ENCODE measurements at regions not wholly inside any gene's neighbourhood (a gene's known extent, or its start where the extent isn't known, plus 50 kb on each side); places are given as distances from the start of the nearest gene placed in this dataset.

DNA sequence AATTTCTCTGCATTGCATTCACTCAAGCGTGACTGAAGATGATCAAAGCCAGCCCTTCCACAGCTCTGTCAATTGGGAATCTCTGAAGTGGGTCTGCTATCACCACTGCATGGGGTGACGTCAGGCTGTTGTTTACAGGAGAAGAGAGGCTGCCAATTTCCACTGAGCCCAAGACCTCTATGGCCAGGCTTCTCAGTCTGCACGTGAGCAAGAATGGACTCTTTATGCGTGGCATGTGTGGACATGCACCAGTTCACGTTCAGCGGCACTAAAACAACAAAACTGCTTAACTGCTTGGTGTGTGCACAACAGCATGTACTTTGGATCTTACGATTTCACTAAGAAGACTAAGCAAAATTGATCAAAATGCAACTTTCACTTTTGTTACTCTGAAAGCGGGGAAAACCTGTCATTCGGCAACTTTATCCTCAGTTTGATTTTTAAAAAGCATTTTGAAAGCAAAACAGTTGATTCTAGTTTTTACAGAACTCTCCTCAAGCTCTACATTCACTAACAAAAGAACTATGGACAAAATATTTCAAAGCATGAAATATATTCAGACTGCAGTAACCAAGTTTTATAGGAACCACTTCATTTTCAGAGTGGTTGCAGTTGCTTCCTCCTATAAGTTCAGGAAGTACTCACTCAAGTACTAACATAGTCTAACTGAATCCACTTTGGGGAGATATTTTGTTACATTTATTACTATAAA lies 77.0 kb upstream of the SERTAD2 start:
- TF ChIP-seq ZNF138 (CRISPR knock-in tag; conservative IDR thresholded peaks at IDR 0.05) (no peak), ZNF423 (CRISPR knock-in tag; IDR thresholded peaks at IDR 0.05) (no peak), GABPB1 (CRISPR knock-in tag; IDR thresholded peaks at IDR 0.05) (peak; percentile 92)
- Mint-ChIP-seq H3K27ac (peak overlapping the region; percentile 36), H3K4me1 (peaks cover 33% of the 10 kb centered on the region), H3K27me3 (ENCODE audit: low read depth) (no peaks in the 10 kb centered on the region), H3K4me3 (no peak overlapping the region), H3K36me3 (no peaks in the 10 kb centered on the region), H3K9me3 (no peaks in the 10 kb centered on the region)
- ATAC-seq = peak; percentile 56
- ChIA-PET CTCF (interaction anchor here (1.3 kb wide), 1 partner anchor 101 kb away, joined by 3 read pairs; no protein-coding TSS in a partner anchor), POLR2A (no interaction called here)
- DNase-seq (ENCODE audit: low spot score) = no peak

DNA sequence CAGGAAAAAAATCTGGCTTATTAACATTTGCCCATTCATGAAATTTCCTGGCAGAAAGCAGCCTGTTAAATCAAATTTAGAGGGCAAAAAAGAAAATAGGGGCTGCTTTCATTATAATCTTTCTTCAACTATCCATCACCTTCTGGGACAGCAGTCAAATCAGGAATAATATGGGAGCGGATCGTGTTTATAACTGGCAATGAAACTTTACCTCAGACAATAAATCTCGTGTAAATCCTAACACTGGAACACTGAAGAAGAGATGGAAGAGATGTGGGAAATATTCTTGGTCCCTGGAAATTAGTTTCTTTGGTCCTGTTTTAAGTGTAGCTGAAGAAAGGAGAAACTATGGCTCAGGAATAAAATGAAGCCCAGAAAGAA lies 77.5 kb upstream of the SERTAD2 start:
- no peak overlapping the region for H3K27ac Mint-ChIP-seq
- H3K4me1 Mint-ChIP-seq = peaks cover 29% of the 10 kb centered on the region
- ATAC-seq = no peak
- no peak for DNase-seq (ENCODE audit: low spot score)
- CTCF ChIA-PET = interaction anchor here (0.5 kb wide), 1 partner anchor 133 kb away, joined by 3 read pairs; no protein-coding TSS in a partner anchor
- H3K27me3 Mint-ChIP-seq (ENCODE audit: low read depth) = no peaks in the 10 kb centered on the region
- H3K36me3 Mint-ChIP-seq = no peaks in the 10 kb centered on the region; the same call in 1 of the 2 replicates
- POLR2A ChIA-PET = no interaction called here
- no peak overlapping the region for H3K4me3 Mint-ChIP-seq
- no peaks in the 10 kb centered on the region for H3K9me3 Mint-ChIP-seq
- TF ChIP-seq OVOL2 (CRISPR knock-in tag; IDR thresholded peaks at IDR 0.05; ENCODE audit: borderline replicate concordance) (no peak), TCF7 (CRISPR knock-in tag; IDR thresholded peaks at IDR 0.05; ENCODE audit: low read depth) (no peak), SP1 (CRISPR knock-in tag; conservative IDR thresholded peaks at IDR 0.05) (no peak), ZNF423 (CRISPR knock-in tag; IDR thresholded peaks at IDR 0.05) (no peak), MAX (CRISPR knock-in tag; IDR thresholded peaks at IDR 0.05) (no peak)

DNA sequence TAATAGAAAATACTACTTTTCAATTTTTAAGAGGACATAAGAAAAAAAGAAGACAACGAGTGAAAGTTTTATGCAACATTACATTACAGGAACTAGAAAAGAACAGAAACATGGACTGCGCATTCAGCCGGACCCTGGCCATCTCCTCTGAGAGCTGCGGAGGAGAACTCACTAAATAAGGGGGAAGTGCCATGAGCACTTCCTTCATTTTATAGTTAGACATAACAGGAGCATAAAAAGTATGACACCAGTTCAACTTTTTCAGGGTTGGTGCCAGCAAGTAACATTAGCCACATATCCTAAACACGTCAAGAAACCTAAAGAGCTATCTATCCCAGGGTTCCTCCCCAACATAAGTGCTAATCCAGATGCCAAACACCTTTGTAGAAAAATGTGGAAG lies 78.0 kb upstream of the SERTAD2 start:
- ATAC-seq (no peak), DNase-seq (ENCODE audit: low spot score) (no peak)
- Mint-ChIP-seq H3K4me1 (peaks cover 25% of the 10 kb centered on the region), H3K36me3 (no peaks in the 10 kb centered on the region; the same call in 1 of the 2 replicates), H3K4me3 (no peak overlapping the region), H3K9me3 (no peaks in the 10 kb centered on the region), H3K27me3 (ENCODE audit: low read depth) (no peaks in the 10 kb centered on the region), H3K27ac (no peak overlapping the region)
- TF ChIP-seq ZBTB21 (CRISPR knock-in tag; IDR thresholded peaks at IDR 0.05; ENCODE audit: borderline replicate concordance) = no peak
- no peak for TF ChIP-seq TP53 (CRISPR knock-in tag; IDR thresholded peaks at IDR 0.05)
- no peak for TF ChIP-seq ZNF396 (CRISPR knock-in tag; IDR thresholded peaks at IDR 0.05; ENCODE audit: borderline replicate concordance)
- TF ChIP-seq, protein P1, sequence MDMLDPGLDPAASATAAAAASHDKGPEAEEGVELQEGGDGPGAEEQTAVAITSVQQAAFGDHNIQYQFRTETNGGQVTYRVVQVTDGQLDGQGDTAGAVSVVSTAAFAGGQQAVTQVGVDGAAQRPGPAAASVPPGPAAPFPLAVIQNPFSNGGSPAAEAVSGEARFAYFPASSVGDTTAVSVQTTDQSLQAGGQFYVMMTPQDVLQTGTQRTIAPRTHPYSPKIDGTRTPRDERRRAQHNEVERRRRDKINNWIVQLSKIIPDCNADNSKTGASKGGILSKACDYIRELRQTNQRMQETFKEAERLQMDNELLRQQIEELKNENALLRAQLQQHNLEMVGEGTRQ (CRISPR knock-in tag; IDR thresholded peaks at IDR 0.05) = no peak
- ChIA-PET POLR2A (no interaction called here), CTCF (interaction anchor here (0.5 to 1.0 kb wide), 3 partner anchors 86 to 286 kb away, joined by 3 to 5 read pairs (median 3); no protein-coding TSS in a partner anchor)

GRCh38 chr2:64732146-64732545 lies 78.4 kb upstream of the SERTAD2 start:
- no peak for TF ChIP-seq ZNF671 (CRISPR knock-in tag; IDR thresholded peaks at IDR 0.05)
- no peak for TF ChIP-seq OVOL2 (CRISPR knock-in tag; IDR thresholded peaks at IDR 0.05; ENCODE audit: borderline replicate concordance)
- no peak for TF ChIP-seq ZNF423 (CRISPR knock-in tag; IDR thresholded peaks at IDR 0.05)
- no peak for TF ChIP-seq GTF2I (CRISPR knock-in tag; conservative IDR thresholded peaks at IDR 0.05)
- TF ChIP-seq, protein P2, sequence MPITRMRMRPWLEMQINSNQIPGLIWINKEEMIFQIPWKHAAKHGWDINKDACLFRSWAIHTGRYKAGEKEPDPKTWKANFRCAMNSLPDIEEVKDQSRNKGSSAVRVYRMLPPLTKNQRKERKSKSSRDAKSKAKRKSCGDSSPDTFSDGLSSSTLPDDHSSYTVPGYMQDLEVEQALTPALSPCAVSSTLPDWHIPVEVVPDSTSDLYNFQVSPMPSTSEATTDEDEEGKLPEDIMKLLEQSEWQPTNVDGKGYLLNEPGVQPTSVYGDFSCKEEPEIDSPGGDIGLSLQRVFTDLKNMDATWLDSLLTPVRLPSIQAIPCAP (CRISPR knock-in tag; IDR thresholded peaks at IDR 0.05) = no peak
- TF ChIP-seq ZNF416 (CRISPR knock-in tag; IDR thresholded peaks at IDR 0.05) = no peak
- Mint-ChIP-seq H3K27me3 (ENCODE audit: low read depth) (no peaks in the 10 kb centered on the region), H3K9me3 (no peaks in the 10 kb centered on the region), H3K36me3 (no peaks in the 10 kb centered on the region; the same call in 1 of the 2 replicates), H3K4me1 (peaks cover 25% of the 10 kb centered on the region), H3K27ac (no peak overlapping the region), H3K4me3 (no peak overlapping the region)
- POLR2A ChIA-PET = no interaction called here
- ATAC-seq (no peak), DNase-seq (ENCODE audit: low spot score) (no peak)
- CTCF ChIA-PET = interaction anchor here (0.9 to 1.0 kb wide), 2 partner anchors 86 to 285 kb away, joined by 3 to 5 read pairs; no protein-coding TSS in a partner anchor

Measured in WTC11 (cell line).